IPS-11a (cell line): ENCODE measurements at regions not wholly inside any gene's neighbourhood (a gene's known extent, or its start where the extent isn't known, plus 50 kb on each side); places are given as distances from the start of the nearest gene placed in this dataset.
"Not testable (repeated sequence)": the region's sequence is repeated elsewhere in the genome, so short reads cannot be mapped to it uniquely, and the experiment has no call there.

ENCODE experiments used
- H3K4me3 ChIP-seq: one replicate; pipeline ENCODE4 v1.5.1; 2013; ENCODE audit warnings: low read depth, low read length, control low read depth

GRCh38 chr14:22268875-22269274, 320.1 kb downstream of the DAD1 start:
- H3K4me3 ChIP-seq, result no peak overlapping the region

GRCh38 chr14:22266683-22267082, 322.3 kb downstream of the DAD1 start:
- H3K4me3 ChIP-seq, result no peak overlapping the region

- no peak overlapping the region for H3K4me3 ChIP-seq
Measured at GRCh38 chr14:22266142-22266442, 322.9 kb downstream of the DAD1 start.

- H3K4me3 ChIP-seq, result no peak overlapping the region
Measured at GRCh38 chr14:22265319-22266141, 323.5 kb downstream of the DAD1 start.

GRCh38 chr14:22264759-22265158, 324.3 kb downstream of the DAD1 start:
- H3K4me3 ChIP-seq, result no peak overlapping the region

- H3K4me3 ChIP-seq, result no peak overlapping the region
Measured at GRCh38 chr14:22263961-22264360, 325.1 kb downstream of the DAD1 start.

- no peak overlapping the region for H3K4me3 ChIP-seq
Measured at GRCh38 chr14:22262881-22263280, 326.1 kb downstream of the DAD1 start.

- no peak overlapping the region for H3K4me3 ChIP-seq
Measured at GRCh38 chr14:22255017-22255950, 333.7 kb downstream of the DAD1 start.

GRCh38 chr14:22252686-22253085, 336.3 kb downstream of the DAD1 start:
- no peak overlapping the region for H3K4me3 ChIP-seq

- no peak overlapping the region for H3K4me3 ChIP-seq
Measured at GRCh38 chr14:22251090-22251489, 337.9 kb downstream of the DAD1 start.

GRCh38 chr14:22249770-22250169, 339.3 kb downstream of the DAD1 start:
- no peak overlapping the region for H3K4me3 ChIP-seq

GRCh38 chr14:22243971-22244581, 344.9 kb downstream of the DAD1 start:
- no peak overlapping the region for H3K4me3 ChIP-seq

GRCh38 chr14:22238320-22238719, 350.7 kb downstream of the DAD1 start:
- not testable (repeated sequence) for H3K4me3 ChIP-seq

GRCh38 chr14:22233377-22233776, 355.6 kb downstream of the DAD1 start:
- H3K4me3 ChIP-seq, result no peak overlapping the region

- H3K4me3 ChIP-seq, result no peak overlapping the region
Measured at GRCh38 chr14:22232933-22233332, 356.1 kb downstream of the DAD1 start.

GRCh38 chr14:22232486-22232885, 356.5 kb downstream of the DAD1 start:
- H3K4me3 ChIP-seq, result no peak overlapping the region

GRCh38 chr14:22231018-22231417, 358.0 kb downstream of the DAD1 start:
- no peak overlapping the region for H3K4me3 ChIP-seq

GRCh38 chr14:22230517-22230916, 358.5 kb downstream of the DAD1 start:
- no peak overlapping the region for H3K4me3 ChIP-seq

- no peak overlapping the region for H3K4me3 ChIP-seq
Measured at GRCh38 chr14:22227084-22227483, 361.9 kb downstream of the DAD1 start.

- H3K4me3 ChIP-seq, result no peak overlapping the region
Measured at GRCh38 chr14:22226381-22226780, 362.6 kb downstream of the DAD1 start.

- no peak overlapping the region for H3K4me3 ChIP-seq
Measured at GRCh38 chr14:22225516-22226140, 363.4 kb downstream of the DAD1 start.
